ENCODE measurements at regions not wholly inside any gene's neighbourhood (a gene's known extent, or its start where the extent isn't known, plus 50 kb on each side); places are given as distances from the start of the nearest gene placed in this dataset.

GRCh38 chr16:8510160-8510559 is 80.2 kb downstream of the TMEM114 start (continued):
- no peak for TF ChIP-seq USF2 (IDR thresholded peaks at IDR 0.05)
- TF ChIP-seq HOXA7 (CRISPR knock-in tag; IDR thresholded peaks at IDR 0.05): no peak
- no peak for TF ChIP-seq SMC3 (IDR thresholded peaks at IDR 0.05)

GRCh38 chr16:8505327-8505991 is 84.9 kb downstream of the TMEM114 start:
- no peak for TF ChIP-seq BHLHE40 (IDR thresholded peaks at IDR 0.05; ENCODE audit: low read depth, low read length)
- TF ChIP-seq PHF8 (IDR thresholded peaks at IDR 0.05; ENCODE audit: borderline replicate concordance, low read depth): no peak
- TF ChIP-seq KDM5A (IDR thresholded peaks at IDR 0.05): no peak
- no peak for TF ChIP-seq CHD4 (IDR thresholded peaks at IDR 0.05; ENCODE audit: borderline replicate concordance)
- TF ChIP-seq CBX2 (IDR thresholded peaks at IDR 0.05; ENCODE audit: borderline replicate concordance, low read depth): no peak
- TF ChIP-seq HOXB13 (CRISPR knock-in tag; IDR thresholded peaks at IDR 0.05; ENCODE audit: low read depth): no peak
- no peak for TF ChIP-seq NPAS2 (CRISPR knock-in tag; IDR thresholded peaks at IDR 0.05; ENCODE audit: borderline replicate concordance)
- no peak for TF ChIP-seq CTCF (IDR thresholded peaks at IDR 0.05)
- TF ChIP-seq BCL3 (IDR thresholded peaks at IDR 0.05): no peak
- TF ChIP-seq ELK1 (IDR thresholded peaks at IDR 0.05; ENCODE audit: low read depth, low read length): no peak
- no peak for TF ChIP-seq RFX5 (IDR thresholded peaks at IDR 0.05)
- TF ChIP-seq HEYL (CRISPR knock-in tag; IDR thresholded peaks at IDR 0.05): no peak
- no peak for TF ChIP-seq KDM1A (IDR thresholded peaks at IDR 0.05; ENCODE audit: low read depth)
- TF ChIP-seq ZNF302 (CRISPR knock-in tag; IDR thresholded peaks at IDR 0.05): no peak
- no peak for TF ChIP-seq POLR2AphosphoS2 (conservative IDR thresholded peaks at IDR 0.05; ENCODE audit: low read length)
- no peak for TF ChIP-seq EP300 (IDR thresholded peaks at IDR 0.05)
- no peak for TF ChIP-seq EHMT2 (IDR thresholded peaks at IDR 0.05; ENCODE audit: low read depth)
- Histone ChIP-seq H3K9me3 (no peaks in the 10 kb centered on the region), H3K4me1 (no peaks in the 10 kb centered on the region), H3K27ac (no peak overlapping the region), H3K4me2 (no peak overlapping the region), H3K4me3 (no peak overlapping the region)
- ChIA-PET CTCF (no interaction called here), POLR2A (no interaction called here)
- DNase-seq (ENCODE audit: low read depth in 1 of 2, low spot score in 1 of 2) (no peak), ATAC-seq (no peak), FAIRE-seq (no peak)
- under 1% methylated on average over 7 of the region's 7 CpGs for WGBS (ENCODE audit: missing lambda C conversion rate)

GRCh38 chr16:8502446-8502845 is 87.9 kb downstream of the TMEM114 start:
- 6% methylated on average over 2 of the region's 2 CpGs for WGBS (ENCODE audit: missing lambda C conversion rate)
- Histone ChIP-seq H3K4me3 (no peak overlapping the region), H3K27ac (no peak overlapping the region), H3K4me2 (no peak overlapping the region), H3K4me1 (no peaks in the 10 kb centered on the region), H3K9me3 (no peaks in the 10 kb centered on the region)
- FAIRE-seq (no peak), ATAC-seq (no peak), DNase-seq (ENCODE audit: low read depth in 1 of 2, low spot score in 1 of 2) (no peak)
- POLR2A ChIA-PET: no interaction called here
- CTCF ChIA-PET: interaction anchor here (0.6 kb wide), 1 partner anchor 65 kb away, joined by 5 read pairs; no protein-coding TSS in a partner anchor
- TF ChIP-seq HEYL (CRISPR knock-in tag; IDR thresholded peaks at IDR 0.05) (no peak), CEBPB (IDR thresholded peaks at IDR 0.05) (no peak), MAFK (IDR thresholded peaks at IDR 0.05; ENCODE audit: partially characterized antibody) (no peak), ZSCAN20 (CRISPR knock-in tag; IDR thresholded peaks at IDR 0.05) (no peak), MAZ (IDR thresholded peaks at IDR 0.05; ENCODE audit: borderline replicate concordance, low read depth, low read length) (no peak), FOSL2 (IDR thresholded peaks at IDR 0.05) (no peak), FOSL2 (CRISPR knock-in tag; IDR thresholded peaks at IDR 0.05) (no peak), PBX3 (IDR thresholded peaks at IDR 0.05) (no peak), HOXA7 (CRISPR knock-in tag; IDR thresholded peaks at IDR 0.05) (no peak), CTCF (IDR thresholded peaks at IDR 0.05) (no peak), EHF (CRISPR knock-in tag; IDR thresholded peaks at IDR 0.05) (no peak), PHF8 (IDR thresholded peaks at IDR 0.05; ENCODE audit: borderline replicate concordance, low read depth) (no peak), RARB (CRISPR knock-in tag; IDR thresholded peaks at IDR 0.05) (no peak)

All from A549 (cell line).